DOHH2 (cell line): ENCODE measurements at regions not wholly inside any gene's neighbourhood (a gene's known extent, or its start where the extent isn't known, plus 50 kb on each side); places are given as distances from the start of the nearest gene placed in this dataset.

Source experiments
- H3F3A ChIP-seq: fragments of 200-600 bp; sonication (generic), shearing (Covaris generic); 2 replicates; pipeline ENCODE4 v1.6.0; 2016; ENCODE audit warnings: antibody characterized with exemption, mild to moderate bottlenecking; ENCODE audit not compliant: control insufficient read depth, insufficient read depth
- H3K27ac ChIP-seq: fragments of 200-600 bp; sonication (generic); 2 replicates; pipeline ENCODE4 v1.5.1; 2014; ENCODE audit warnings: low read depth, mild to moderate bottlenecking, low read length, moderate library complexity
- H3K27me3 ChIP-seq: fragments of 200-600 bp; sonication (generic); 2 replicates; pipeline ENCODE4 v1.6.1; 2014; ENCODE audit warnings: mild to moderate bottlenecking, low read length, mixed read lengths; ENCODE audit not compliant: control insufficient read depth
- H3K36me3 ChIP-seq: fragments of 200-600 bp; sonication (generic); 2 replicates; pipeline ENCODE4 v1.6.1; 2014; ENCODE audit warnings: mild to moderate bottlenecking, low read length, moderate library complexity, mixed read lengths; ENCODE audit not compliant: control insufficient read depth
- H3K4me1 ChIP-seq: fragments of 200-600 bp; sonication (generic); 2 replicates; pipeline ENCODE4 v1.6.1; 2014; ENCODE audit warnings: mild to moderate bottlenecking, low read length, mixed read lengths; ENCODE audit not compliant: control insufficient read depth
- H3K4me2 ChIP-seq: fragments of 200-600 bp; sonication (generic); 2 replicates; pipeline ENCODE4 v1.6.0; 2014; ENCODE audit warnings: mild to moderate bottlenecking, low read length, moderate library complexity
- H3K4me3 ChIP-seq: fragments of 200-600 bp; sonication (generic); 2 replicates; pipeline ENCODE4 v1.5.1; 2014; ENCODE audit warnings: mild to moderate bottlenecking, low read length, mixed read lengths
- H3K79me2 ChIP-seq: fragments of 200-600 bp; sonication (generic); 2 replicates; pipeline ENCODE4 v1.6.1; 2014; ENCODE audit warnings: mild to moderate bottlenecking, low read length, mixed read lengths; ENCODE audit not compliant: control insufficient read depth
- H3K9me2 ChIP-seq: fragments of 200-600 bp; sonication (generic); replicated peaks from 2 replicates; pipeline ENCODE4 v1.6.1; 2014; ENCODE audit warnings: mild to moderate bottlenecking, low read length, mixed read lengths; ENCODE audit not compliant: control insufficient read depth
- H3K9me3 ChIP-seq: fragments of 200-600 bp; sonication (generic); 2 replicates; pipeline ENCODE4 v1.6.1; 2014; ENCODE audit warnings: antibody characterized with exemption, low read length, mixed read lengths; ENCODE audit not compliant: control insufficient read depth, insufficient read depth
- H4K20me1 ChIP-seq: fragments of 200-600 bp; sonication (generic); 2 replicates; pipeline ENCODE4 v1.6.0; 2014; ENCODE audit warnings: low read depth, mild to moderate bottlenecking, antibody characterized with exemption, low read length, moderate library complexity; ENCODE audit not compliant: control insufficient read depth, insufficient read depth
- EZH2phosphoT487 ChIP-seq: fragments of 200-600 bp; sonication (generic); IDR thresholded peaks from 2 replicates; pipeline ENCODE4 v1.6.1; 2017; ENCODE audit warnings: borderline replicate concordance, mild to moderate bottlenecking, antibody characterized with exemption, low read length, moderate library complexity, mixed read lengths
- TF ChIP-seq, protein P1 (sequence below): fragments of 200-600 bp; sonication (generic); IDR thresholded peaks from one replicate; pipeline ENCODE4 v1.5.1; 2014; ENCODE audit warnings: antibody characterized with exemption, mild to moderate bottlenecking, low read depth, low read length; ENCODE audit not compliant: poor library complexity, severe bottlenecking

DNA sequence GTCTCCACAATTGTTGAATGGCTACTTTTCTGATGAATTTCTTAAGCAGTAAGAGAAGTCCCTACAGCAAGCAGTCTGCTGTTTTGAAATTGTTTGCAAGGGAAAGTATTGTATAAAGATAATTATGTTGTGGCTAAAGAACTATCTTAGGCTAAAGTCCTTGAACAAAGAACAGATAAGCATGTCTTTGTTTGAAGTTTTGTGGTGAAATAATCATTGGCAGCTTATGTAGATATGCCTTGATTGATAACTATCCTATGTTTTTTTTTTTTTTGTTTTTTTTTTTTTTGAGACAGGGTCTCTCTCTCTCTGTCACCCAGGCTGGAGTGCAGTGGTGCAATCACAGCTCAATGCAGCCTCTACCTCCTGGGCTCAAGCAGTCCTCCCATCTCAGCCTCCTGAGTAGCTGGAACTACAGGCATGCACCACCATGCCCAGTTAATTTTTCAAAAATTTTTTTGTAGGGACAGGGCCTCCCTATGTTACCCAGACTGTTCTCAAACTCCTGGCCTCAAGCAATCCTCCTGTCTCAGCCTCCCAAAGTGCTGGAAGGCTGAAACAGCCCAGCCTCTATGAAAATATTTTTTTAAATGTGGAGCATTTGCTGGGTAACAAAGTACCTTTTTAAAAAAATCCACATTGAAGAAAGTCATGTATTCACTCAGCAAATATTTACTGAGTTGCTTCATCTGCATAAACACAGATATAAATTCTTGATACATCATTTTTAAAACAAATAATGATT lies 80.8 kb downstream of the LLPH start:
- Histone ChIP-seq H4K20me1 (no peaks in the 10 kb centered on the region), H3K4me2 (no peak overlapping the region), H3K27me3 (peaks cover 8% of the 10 kb centered on the region), H3K79me2 (no peaks in the 10 kb centered on the region), H3K9me3 (no peaks in the 10 kb centered on the region), H3K9me2 (no peaks in the 10 kb centered on the region), H3K36me3 (no peaks in the 10 kb centered on the region), H3K27ac (no peak overlapping the region), H3K4me3 (no peak overlapping the region), H3K4me1 (no peaks in the 10 kb centered on the region), H3F3A (no peaks in the 10 kb centered on the region)
- TF ChIP-seq EZH2phosphoT487 = no peak
- TF ChIP-seq, protein P1, sequence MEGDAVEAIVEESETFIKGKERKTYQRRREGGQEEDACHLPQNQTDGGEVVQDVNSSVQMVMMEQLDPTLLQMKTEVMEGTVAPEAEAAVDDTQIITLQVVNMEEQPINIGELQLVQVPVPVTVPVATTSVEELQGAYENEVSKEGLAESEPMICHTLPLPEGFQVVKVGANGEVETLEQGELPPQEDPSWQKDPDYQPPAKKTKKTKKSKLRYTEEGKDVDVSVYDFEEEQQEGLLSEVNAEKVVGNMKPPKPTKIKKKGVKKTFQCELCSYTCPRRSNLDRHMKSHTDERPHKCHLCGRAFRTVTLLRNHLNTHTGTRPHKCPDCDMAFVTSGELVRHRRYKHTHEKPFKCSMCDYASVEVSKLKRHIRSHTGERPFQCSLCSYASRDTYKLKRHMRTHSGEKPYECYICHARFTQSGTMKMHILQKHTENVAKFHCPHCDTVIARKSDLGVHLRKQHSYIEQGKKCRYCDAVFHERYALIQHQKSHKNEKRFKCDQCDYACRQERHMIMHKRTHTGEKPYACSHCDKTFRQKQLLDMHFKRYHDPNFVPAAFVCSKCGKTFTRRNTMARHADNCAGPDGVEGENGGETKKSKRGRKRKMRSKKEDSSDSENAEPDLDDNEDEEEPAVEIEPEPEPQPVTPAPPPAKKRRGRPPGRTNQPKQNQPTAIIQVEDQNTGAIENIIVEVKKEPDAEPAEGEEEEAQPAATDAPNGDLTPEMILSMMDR = no peak

DNA sequence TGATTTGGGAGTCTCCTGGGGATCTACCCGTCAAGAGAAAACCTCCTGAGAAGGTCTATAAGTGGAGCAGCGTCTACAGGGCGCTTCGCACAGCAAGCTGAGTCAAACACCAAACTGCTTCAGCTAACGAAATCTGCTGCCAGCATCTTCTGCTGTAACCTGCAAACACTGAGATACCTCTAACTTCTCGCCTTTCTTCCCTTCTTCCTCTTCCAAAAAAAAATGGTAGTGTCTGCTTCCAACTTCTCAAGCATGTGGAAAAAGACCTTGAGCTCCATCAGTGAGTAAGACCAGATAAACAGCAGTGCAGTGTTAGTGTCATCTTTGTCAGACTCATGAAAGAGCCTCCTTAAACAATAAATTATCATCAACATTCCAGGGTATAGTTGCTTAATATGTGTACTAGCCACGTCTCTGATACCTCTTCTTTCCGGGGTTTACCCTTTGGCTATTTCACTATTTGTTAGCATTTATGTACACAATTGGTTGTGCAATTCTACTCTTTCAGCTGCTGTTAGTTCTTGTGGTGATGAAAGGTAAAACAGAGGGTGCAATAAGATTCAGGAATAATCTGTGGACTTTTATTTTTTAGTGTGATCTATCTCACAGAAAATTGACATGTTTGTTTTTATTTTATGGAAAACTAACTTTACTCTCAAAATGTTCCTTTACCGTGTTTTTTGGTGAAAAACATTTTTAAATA lies 81.6 kb downstream of the LLPH start:
- Histone ChIP-seq H3K27ac (no peak overlapping the region), H3K4me3 (no peak overlapping the region), H3K9me3 (no peaks in the 10 kb centered on the region), H3K9me2 (no peaks in the 10 kb centered on the region), H4K20me1 (no peaks in the 10 kb centered on the region), H3K36me3 (no peaks in the 10 kb centered on the region), H3K4me2 (no peak overlapping the region), H3K4me1 (no peaks in the 10 kb centered on the region), H3K79me2 (no peaks in the 10 kb centered on the region), H3F3A (no peaks in the 10 kb centered on the region), H3K27me3 (peaks cover 8% of the 10 kb centered on the region)
- TF ChIP-seq, protein P1 = no peak
- no peak for TF ChIP-seq EZH2phosphoT487

DNA sequence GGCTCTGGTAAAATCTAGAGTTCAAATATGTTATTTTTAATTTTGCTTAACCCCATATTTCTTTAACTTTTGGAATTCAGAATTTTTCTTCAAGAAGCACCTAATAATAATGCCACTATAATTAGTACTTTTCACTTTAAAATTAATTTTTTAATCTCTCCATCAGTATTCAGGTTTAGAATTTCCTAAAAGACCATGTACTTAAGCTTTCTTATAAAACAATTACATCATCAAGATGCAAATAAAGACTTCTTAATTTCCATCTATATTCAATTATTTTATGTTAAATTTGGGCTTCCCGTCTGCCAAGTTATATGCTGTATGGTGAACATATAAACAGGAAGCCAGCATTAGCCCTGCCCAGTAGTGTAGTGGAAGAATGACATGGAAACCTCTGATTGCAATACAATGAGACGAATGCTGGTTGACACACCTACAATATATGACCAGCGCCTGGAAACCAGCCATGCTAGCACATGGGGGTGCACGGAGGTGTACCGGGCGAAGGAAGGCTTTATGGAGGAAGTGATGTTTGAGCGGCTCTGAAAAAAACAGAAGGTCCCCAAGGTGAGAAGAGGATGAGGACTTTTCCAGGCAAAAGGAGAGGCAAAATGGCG lies 82.2 kb downstream of the LLPH start:
- no peaks in the 10 kb centered on the region for H3K36me3 ChIP-seq
- H3K4me3 ChIP-seq = no peak overlapping the region
- no peaks in the 10 kb centered on the region for H3K4me1 ChIP-seq
- no peak for TF ChIP-seq EZH2phosphoT487
- TF ChIP-seq, protein P1 = no peak
- H3K79me2 ChIP-seq = no peaks in the 10 kb centered on the region
- no peak overlapping the region for H3K4me2 ChIP-seq
- H4K20me1 ChIP-seq = no peaks in the 10 kb centered on the region
- H3F3A ChIP-seq = no peaks in the 10 kb centered on the region
- no peak overlapping the region for H3K27ac ChIP-seq
- H3K9me3 ChIP-seq = no peaks in the 10 kb centered on the region
- H3K9me2 ChIP-seq = no peaks in the 10 kb centered on the region
- H3K27me3 ChIP-seq = peaks cover 8% of the 10 kb centered on the region
